ENCODE measurements at regions not wholly inside any gene's neighbourhood (a gene's known extent, or its start where the extent isn't known, plus 50 kb on each side); places are given as distances from the start of the nearest gene placed in this dataset.
"Not testable (repeated sequence)": the region's sequence is repeated elsewhere in the genome, so short reads cannot be mapped to it uniquely, and the experiment has no call there.

DNA sequence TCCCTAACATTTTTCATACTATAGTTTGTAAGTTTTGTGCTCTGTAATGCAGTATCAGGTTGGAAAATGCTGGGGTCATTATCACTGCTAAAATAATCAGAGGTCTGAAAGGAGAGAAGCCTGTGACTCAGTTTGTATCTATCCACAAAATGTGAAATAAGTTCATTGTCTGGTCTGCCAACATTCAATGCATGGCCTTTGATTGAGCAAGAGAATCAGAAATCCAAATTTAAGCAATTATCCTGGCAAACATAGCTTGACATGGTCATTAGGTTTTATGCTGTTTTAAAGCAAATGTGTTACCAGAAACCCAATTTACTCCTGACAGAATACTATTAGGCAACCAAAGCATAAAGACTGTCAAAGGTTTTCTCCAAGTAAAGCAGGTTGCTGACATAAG is 709.7 kb upstream of the SEMA3D start:
- Histone ChIP-seq H3K27ac (ENCODE audit: low read depth, low read length, poor library complexity, severe bottlenecking) (no peak overlapping the region), H3K4me1 (ENCODE audit: insufficient read depth, low read length, severe bottlenecking) (no peaks in the 10 kb centered on the region), H3F3A (ENCODE audit: insufficient read depth, low read length) (no peaks in the 10 kb centered on the region), H3K36me3 (ENCODE audit: insufficient read depth, low read length) (no peaks in the 10 kb centered on the region), H3K4me2 (ENCODE audit: low read length) (no peak overlapping the region), H3K79me2 (ENCODE audit: insufficient read depth, low read length) (no peaks in the 10 kb centered on the region), H3K4me3 (ENCODE audit: low read depth, low read length, poor library complexity, severe bottlenecking) (no peak overlapping the region), H4K20me1 (ENCODE audit: insufficient read depth, low read length) (no peaks in the 10 kb centered on the region), H3K9ac (ENCODE audit: low read length) (no peak overlapping the region), H2AFZ (ENCODE audit: low read length) (no peak overlapping the region), H3K9me2 (ENCODE audit: low read depth, low read length) (no peaks in the 10 kb centered on the region), H3K9me3 (ENCODE audit: low read length) (no peaks in the 10 kb centered on the region), H3K27me3 (ENCODE audit: insufficient read depth, low read length) (no peaks in the 10 kb centered on the region)
- no peak for TF ChIP-seq EZH2 (IDR thresholded peaks at IDR 0.05; ENCODE audit: borderline replicate concordance, low read length)

GRCh38 chr7:85895835-85896234 is 709.0 kb upstream of the SEMA3D start:
- Histone ChIP-seq H3K27me3 (ENCODE audit: insufficient read depth, low read length) (no peaks in the 10 kb centered on the region), H3K9me3 (ENCODE audit: low read length) (no peaks in the 10 kb centered on the region), H3K36me3 (ENCODE audit: insufficient read depth, low read length) (no peaks in the 10 kb centered on the region), H3K9me2 (ENCODE audit: low read depth, low read length) (no peaks in the 10 kb centered on the region), H2AFZ (ENCODE audit: low read length) (no peak overlapping the region), H3K4me1 (ENCODE audit: insufficient read depth, low read length, severe bottlenecking) (no peaks in the 10 kb centered on the region), H4K20me1 (ENCODE audit: insufficient read depth, low read length) (no peaks in the 10 kb centered on the region), H3K79me2 (ENCODE audit: insufficient read depth, low read length) (no peaks in the 10 kb centered on the region), H3K9ac (ENCODE audit: low read length) (no peak overlapping the region), H3F3A (ENCODE audit: insufficient read depth, low read length) (no peaks in the 10 kb centered on the region), H3K27ac (ENCODE audit: low read depth, low read length, poor library complexity, severe bottlenecking) (no peak overlapping the region), H3K4me3 (ENCODE audit: low read depth, low read length, poor library complexity, severe bottlenecking) (no peak overlapping the region), H3K4me2 (ENCODE audit: low read length) (no peak overlapping the region)
- no peak for TF ChIP-seq CTCF (IDR thresholded peaks at IDR 0.05; ENCODE audit: low read length)
- TF ChIP-seq EZH2 (IDR thresholded peaks at IDR 0.05; ENCODE audit: borderline replicate concordance, low read length): no peak

DNA sequence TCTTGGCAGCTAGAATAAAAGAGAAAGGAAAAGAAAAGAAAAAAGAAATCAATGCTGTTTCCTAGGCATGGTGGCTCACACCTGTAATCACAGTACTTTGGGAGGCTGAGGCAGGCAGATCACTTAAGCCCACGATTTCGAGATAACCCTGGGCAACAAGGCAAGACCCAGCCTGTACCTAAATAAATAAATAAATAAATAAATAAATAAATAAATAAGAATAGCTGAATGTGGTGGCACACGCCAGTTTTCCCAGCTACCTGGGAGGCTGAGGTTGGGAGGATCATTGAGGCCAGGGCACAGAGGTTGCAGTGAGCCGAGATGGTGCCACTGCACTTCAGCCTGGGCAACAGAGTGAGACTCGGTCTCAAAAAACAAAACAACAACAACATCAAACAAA is 705.0 kb upstream of the SEMA3D start:
- H3K9me3 ChIP-seq (ENCODE audit: low read length); H3K4me2 ChIP-seq (ENCODE audit: low read length); H3K9ac ChIP-seq (ENCODE audit: low read length); H3K27me3 ChIP-seq (ENCODE audit: insufficient read depth, low read length); H3K27ac ChIP-seq (ENCODE audit: low read depth, low read length, poor library complexity, severe bottlenecking); H3K36me3 ChIP-seq (ENCODE audit: insufficient read depth, low read length); H3K79me2 ChIP-seq (ENCODE audit: insufficient read depth, low read length); H3K4me1 ChIP-seq (ENCODE audit: insufficient read depth, low read length, severe bottlenecking); H3F3A ChIP-seq (ENCODE audit: insufficient read depth, low read length); H3K9me2 ChIP-seq (ENCODE audit: low read depth, low read length); H2AFZ ChIP-seq (ENCODE audit: low read length); H3K4me3 ChIP-seq (ENCODE audit: low read depth, low read length, poor library complexity, severe bottlenecking); H4K20me1 ChIP-seq (ENCODE audit: insufficient read depth, low read length): not testable (repeated sequence)

GRCh38 chr7:85890244-85890811 is 703.5 kb upstream of the SEMA3D start:
- no peaks in the 10 kb centered on the region for H3K9me2 ChIP-seq (ENCODE audit: low read depth, low read length)
- peak; percentile 83 for TF ChIP-seq CTCF (IDR thresholded peaks at IDR 0.05; ENCODE audit: low read length)
- no peak for TF ChIP-seq EZH2 (IDR thresholded peaks at IDR 0.05; ENCODE audit: borderline replicate concordance, low read length)
- no peaks in the 10 kb centered on the region for H3K27me3 ChIP-seq (ENCODE audit: insufficient read depth, low read length)

More at GRCh38 chr7:85890244-85890811, 703.5 kb upstream of the SEMA3D start:
- H3K4me3 ChIP-seq (ENCODE audit: low read depth, low read length, poor library complexity, severe bottlenecking): no peak overlapping the region
- no peaks in the 10 kb centered on the region for H3K4me1 ChIP-seq (ENCODE audit: insufficient read depth, low read length, severe bottlenecking)
- no peaks in the 10 kb centered on the region for H3K79me2 ChIP-seq (ENCODE audit: insufficient read depth, low read length)
- H3K36me3 ChIP-seq (ENCODE audit: insufficient read depth, low read length): no peaks in the 10 kb centered on the region
- no peak overlapping the region for H3K9ac ChIP-seq (ENCODE audit: low read length)
- H2AFZ ChIP-seq (ENCODE audit: low read length): no peak overlapping the region
- no peaks in the 10 kb centered on the region for H3F3A ChIP-seq (ENCODE audit: insufficient read depth, low read length)
- H3K4me2 ChIP-seq (ENCODE audit: low read length): no peak overlapping the region
- no peak overlapping the region for H3K27ac ChIP-seq (ENCODE audit: low read depth, low read length, poor library complexity, severe bottlenecking)
- H3K9me3 ChIP-seq (ENCODE audit: low read length): no peaks in the 10 kb centered on the region
- no peaks in the 10 kb centered on the region for H4K20me1 ChIP-seq (ENCODE audit: insufficient read depth, low read length)

Measured in OCI-LY1 (cell line).